Left renal cortex interstitium (tissue), 4 donors: ENCODE measurements at regions not wholly inside any gene's neighbourhood (a gene's known extent, or its start where the extent isn't known, plus 50 kb on each side); places are given as distances from the start of the nearest gene placed in this dataset.

Experiments used
- DNase-seq, 4 donors: peaks; one replicate each; pipeline ENCODE4 v3.0.0-alpha.2; 2013; ENCODE audit warnings: low read depth in 4 of 4, low spot score in 2 of 4, missing footprints in 1 of 4

GRCh38 chr6:104621396-104621795 is 238.3 kb downstream of the HACE1 start:
- no peak for DNase-seq

GRCh38 chr6:104617591-104617990 is 242.1 kb downstream of the HACE1 start:
- DNase-seq, result no peak

- no peak for DNase-seq
These were observed 245.3 kb downstream of the HACE1 start for GRCh38 chr6:104614394-104614793.

- DNase-seq, result no peak
These were observed 246.2 kb downstream of the HACE1 start for GRCh38 chr6:104613416-104614001.

GRCh38 chr6:104612541-104612940 is 247.2 kb downstream of the HACE1 start:
- DNase-seq, result no peak

GRCh38 chr6:104608101-104608500 is 251.6 kb downstream of the HACE1 start:
- no peak for DNase-seq

GRCh38 chr6:104607501-104607900 is 252.2 kb downstream of the HACE1 start:
- no peak for DNase-seq

- DNase-seq, result no peak
These were observed 253.4 kb downstream of the HACE1 start for GRCh38 chr6:104606361-104606760.

- DNase-seq, result no peak
These were observed 255.0 kb downstream of the HACE1 start for GRCh38 chr6:104604685-104605084.

GRCh38 chr6:104603108-104603745 is 256.5 kb downstream of the HACE1 start:
- DNase-seq, result no peak

- DNase-seq, result no peak
These were observed 258.0 kb downstream of the HACE1 start for GRCh38 chr6:104601721-104602120.

- DNase-seq, result no peak
These were observed 258.5 kb downstream of the HACE1 start for GRCh38 chr6:104601131-104601651.

GRCh38 chr6:104600639-104600931 is 259.1 kb downstream of the HACE1 start:
- no peak for DNase-seq

- no peak for DNase-seq
These were observed 259.7 kb downstream of the HACE1 start for GRCh38 chr6:104599821-104600638.

- DNase-seq, result no peak
These were observed 262.1 kb downstream of the HACE1 start for GRCh38 chr6:104597541-104598050.

GRCh38 chr6:104596091-104596490 is 263.6 kb downstream of the HACE1 start:
- DNase-seq, result no peak

- DNase-seq, result no peak
These were observed 264.4 kb downstream of the HACE1 start for GRCh38 chr6:104595311-104595820.

- no peak for DNase-seq
These were observed 268.0 kb downstream of the HACE1 start for GRCh38 chr6:104591573-104592334.

- DNase-seq, result no peak
These were observed 269.8 kb downstream of the HACE1 start for GRCh38 chr6:104589940-104590339.

- DNase-seq, result no peak
These were observed 274.1 kb downstream of the HACE1 start for GRCh38 chr6:104585646-104586045.

- DNase-seq, result no peak
These were observed 279.3 kb downstream of the HACE1 start for GRCh38 chr6:104580452-104580851.
